HG03039 (cell line): ENCODE measurements at regions not wholly inside any gene's neighbourhood (a gene's known extent, or its start where the extent isn't known, plus 50 kb on each side); places are given as distances from the start of the nearest gene placed in this dataset.
"Not testable (repeated sequence)": the region's sequence is repeated elsewhere in the genome, so short reads cannot be mapped to it uniquely, and the experiment has no call there.

Experiments
- ATAC-seq: cut with Tn5 transposase; IDR thresholded peaks from one replicate; pipeline ENCODE4 v1.9.1; 2021; ENCODE audit warnings: mild to moderate bottlenecking, moderate library complexity; ENCODE audit not compliant: unreplicated experiment

DNA sequence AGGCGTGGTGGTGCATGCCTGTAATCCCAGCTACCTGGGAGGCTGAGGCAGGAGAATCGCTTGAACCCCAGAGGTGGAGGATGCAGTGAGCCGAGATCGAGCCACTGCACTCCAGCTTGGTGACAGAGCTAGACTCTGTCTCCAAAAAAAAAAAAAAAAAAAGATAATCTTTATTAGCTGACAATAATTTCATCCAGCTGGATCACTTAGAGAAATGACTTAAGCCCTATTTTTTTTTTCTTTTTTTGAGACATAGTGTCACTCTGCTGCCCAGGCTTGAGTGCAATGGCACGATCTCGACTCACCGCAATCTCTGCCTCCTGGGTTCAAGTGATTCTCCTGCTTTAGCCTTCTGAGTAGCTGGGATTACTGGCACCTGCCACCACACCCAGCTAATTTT lies 51.6 kb upstream of the MAP4K4 start:
- ATAC-seq: not testable (repeated sequence)

DNA sequence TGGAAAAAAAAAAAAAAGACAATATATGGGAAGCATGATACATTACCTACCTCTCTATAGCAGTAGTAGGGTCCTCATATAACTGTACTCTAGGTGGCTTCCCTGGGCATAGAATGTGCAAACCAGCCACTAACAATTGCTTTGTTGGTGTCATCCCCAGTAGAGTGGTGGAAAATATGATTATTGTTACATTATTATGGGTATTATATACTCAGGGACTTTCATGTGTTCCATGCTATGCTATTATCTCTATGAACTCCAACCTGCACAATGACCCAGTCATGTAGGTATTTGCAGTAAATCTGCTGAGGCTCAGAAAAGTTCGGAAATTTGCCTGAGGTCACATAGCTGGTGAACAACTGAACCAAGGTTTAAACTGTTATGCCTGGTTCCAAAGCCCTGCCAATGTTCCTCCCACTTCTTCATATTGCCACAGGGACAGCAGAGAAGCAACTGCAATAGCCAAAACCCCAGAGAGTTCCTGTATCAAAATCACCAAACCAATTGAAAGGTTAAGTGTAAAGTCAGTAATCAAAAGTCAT lies 52.6 kb upstream of the MAP4K4 start:
- no peak for ATAC-seq

DNA sequence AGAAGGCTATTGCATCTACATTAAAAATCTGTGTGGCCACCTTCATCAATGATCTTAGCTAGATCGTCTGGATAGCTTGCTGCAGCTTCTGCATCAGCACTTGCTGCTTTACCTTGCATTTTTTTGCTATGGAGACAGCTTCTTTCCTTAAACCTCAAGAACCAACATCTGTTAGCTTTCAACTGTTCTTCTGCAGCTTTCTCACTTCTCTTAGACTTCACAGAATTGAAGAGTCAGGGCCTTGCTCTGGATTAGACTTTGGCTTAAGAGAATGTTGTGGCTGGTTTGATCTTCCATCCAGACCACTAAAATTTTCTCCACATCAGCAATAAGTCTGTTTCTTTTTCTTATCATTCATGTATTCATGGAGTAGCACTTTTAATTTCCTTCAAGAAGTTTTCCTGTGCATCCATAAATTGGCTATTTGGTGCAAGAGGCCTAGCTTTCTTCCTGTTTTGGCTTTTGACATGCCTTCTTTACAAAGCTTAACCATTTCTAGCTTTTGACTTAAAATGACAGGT lies 54.4 kb upstream of the MAP4K4 start:
- ATAC-seq: no peak

DNA sequence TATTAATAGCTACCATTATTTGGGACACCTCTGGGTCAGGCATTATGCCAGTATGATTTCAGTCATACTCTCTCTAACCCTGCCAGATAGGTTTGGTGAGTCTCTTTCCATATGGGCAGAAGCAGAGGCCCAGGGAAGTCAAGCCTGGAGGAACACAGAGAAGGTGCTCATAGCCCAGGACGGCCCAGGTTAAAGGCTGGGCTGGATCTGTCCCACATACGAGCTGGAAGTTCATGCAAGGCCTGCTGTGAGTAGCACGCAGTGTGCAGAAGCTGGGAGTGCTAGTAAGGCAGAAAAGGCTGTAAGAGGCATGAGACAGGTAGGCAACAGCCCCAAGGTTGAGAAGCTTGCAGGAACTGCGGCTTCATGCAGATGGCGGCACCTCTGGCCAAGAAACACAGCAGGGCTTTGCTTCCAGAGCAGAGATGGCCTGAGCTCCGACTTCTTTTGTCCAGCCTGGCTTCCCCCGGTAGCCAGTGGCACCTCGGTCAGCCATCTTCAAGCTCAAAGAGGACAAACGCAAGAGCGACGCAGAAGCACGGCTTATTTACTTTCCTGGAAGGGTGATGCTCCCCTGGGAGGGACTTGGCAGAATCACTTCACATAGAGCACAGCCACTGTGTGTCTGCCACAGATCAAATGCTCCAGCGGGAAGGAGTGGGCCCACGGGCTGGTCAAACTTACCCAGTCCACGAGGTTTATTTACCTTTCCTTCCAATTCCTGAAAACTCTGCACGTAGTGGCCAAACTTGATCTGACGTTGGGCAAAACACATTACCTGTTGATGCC lies 58.5 kb upstream of the MAP4K4 start:
- ATAC-seq: no peak

DNA sequence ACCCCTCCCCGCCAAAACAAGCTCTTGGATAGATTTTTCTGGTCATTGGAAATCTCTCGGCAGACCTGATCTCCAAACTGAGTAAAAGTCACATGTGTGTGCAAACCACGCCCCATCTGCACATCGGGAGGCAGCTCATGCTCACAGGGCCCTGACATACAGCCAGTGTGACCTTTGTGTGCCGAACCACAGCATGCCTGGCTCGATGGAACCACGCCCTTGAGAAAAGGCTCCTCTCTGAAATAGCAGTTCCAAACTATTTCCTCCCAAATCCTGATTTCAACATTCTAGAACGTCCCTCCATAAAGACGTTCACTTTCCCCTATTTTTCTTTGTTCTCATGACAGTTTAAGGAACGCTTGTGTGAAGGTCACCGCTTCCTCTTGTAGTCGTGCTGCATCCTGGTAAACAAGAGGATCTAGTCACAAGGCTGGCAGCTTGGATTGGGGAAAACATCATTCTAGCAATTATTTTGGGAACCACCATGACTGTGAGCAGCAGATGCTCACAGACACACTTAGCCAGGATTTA lies 59.3 kb upstream of the MAP4K4 start:
- no peak for ATAC-seq

DNA sequence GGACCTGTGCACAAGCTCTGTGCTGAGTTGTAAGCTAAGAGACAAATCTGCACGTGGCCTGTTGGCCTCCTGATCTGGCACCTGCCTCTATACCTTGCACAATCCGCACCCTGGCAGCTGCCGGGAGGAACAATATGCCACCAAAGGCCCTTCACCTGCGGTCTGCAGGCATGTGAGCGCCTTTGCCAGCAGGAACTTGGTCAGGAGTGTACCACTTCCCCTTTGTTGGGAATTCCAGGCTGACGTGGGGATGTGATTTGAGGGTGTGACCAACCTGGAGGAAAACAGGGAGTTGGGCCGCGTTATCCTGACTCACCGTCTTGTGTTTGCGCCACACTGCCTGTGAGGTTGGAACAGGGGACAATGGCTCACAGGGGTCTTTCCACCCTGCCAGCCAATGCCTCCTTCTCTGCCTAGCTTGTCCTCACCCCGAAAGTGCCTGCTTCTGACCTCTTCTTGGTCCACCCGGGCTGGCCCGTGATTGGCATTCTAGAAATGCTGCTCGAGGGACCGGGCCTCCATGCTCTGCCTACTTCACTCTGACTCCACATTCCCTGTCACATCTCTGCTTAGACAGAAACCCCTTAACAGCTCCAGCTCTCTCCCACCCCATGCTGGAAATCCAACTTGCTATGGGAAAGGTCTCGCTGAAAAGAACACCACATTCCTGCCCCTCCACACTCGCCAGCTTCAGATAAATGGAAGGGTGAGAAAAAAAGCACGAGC lies 67.1 kb upstream of the MAP4K4 start:
- ATAC-seq: no peak

DNA sequence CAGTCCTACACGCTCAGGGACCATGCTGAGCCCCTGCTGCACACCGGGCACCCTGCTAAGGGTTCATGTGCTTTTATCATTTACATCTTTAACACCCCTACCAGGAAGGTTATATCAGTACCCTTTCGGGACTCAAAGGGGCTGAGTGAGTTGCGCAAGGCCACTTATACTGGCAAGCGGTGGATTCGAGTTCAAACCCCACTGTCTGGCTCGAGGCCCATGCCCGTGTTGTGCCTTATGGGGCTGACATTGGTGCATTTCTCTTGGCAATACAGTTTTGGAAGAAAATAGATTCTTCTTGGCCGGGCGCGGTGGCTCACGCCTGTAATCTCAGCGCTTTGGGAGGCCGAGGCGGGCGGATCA lies 69.5 kb upstream of the MAP4K4 start:
- ATAC-seq: no peak

DNA sequence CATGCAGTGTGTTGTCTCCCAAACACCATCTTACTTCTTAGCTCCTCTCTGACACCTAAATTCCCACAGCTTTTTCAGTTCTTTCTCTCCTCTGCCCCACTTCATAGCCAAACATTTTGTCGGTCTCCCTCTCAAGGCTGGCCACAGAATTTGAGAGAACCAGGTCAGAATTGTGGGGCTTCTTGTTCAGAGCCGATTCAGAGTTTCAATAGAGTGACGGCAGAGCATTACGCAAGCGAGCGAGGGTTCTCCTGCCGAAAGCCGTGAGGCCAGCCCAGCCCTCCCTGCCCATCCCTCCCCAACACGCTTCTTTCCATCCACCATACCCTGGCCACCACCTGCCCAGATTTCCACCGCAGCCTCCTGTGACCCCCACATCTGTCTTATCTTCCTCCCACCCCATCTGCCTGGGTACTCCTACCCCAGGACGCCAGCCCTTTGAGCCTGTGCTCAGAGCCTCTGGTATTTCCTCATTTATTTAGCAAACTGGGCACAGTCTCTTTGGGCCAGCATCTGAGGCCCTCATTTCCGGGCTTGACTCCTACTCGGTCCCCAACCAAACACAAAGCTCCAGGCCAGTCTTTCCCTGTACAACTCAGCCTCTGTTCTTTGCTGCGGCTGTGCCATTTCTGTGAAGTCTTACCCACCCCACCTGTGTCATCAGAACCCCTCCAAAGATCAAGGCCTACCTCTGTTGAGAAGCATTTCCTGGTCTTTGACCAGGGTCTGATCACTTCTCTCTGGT lies 70.0 kb upstream of the MAP4K4 start:
- no peak for ATAC-seq

DNA sequence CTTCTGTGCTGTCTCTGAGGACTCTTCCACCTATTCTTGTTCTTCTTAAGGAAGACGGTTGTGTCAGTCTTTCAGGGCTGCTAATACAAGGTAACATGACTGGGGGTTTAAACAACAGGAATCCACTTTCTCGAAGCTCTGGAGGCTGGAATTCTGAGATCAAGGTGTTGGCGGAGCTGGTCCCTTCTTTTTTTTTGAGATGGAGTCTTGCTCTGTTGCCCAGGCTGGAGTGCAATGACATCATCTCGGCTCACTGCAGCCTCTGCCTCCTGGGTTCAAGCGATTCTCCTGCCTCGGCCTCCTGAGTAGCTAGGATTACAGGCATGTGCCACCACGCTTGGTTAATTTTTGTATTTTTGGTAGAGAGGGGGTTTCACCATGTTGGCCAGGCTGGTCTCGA lies 71.7 kb upstream of the MAP4K4 start:
- ATAC-seq: not testable (repeated sequence)

DNA sequence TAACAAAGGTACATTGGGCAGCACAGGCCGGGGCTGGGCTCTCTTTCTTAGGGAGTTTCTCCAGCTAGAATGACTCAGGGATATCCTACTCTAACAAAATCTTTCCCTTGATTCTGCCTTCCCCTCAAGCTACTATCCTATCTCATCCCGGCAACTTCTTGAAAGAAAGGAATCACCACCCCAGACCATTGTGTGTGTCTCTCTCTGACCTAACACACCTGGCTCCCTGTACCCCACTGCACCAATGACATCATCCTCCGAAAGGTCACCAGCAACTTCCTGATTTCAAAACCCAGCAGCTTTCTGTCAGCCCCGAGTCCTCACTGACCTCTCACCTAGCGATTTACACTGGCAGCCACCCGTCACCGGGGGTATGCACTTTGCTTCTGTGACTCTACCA lies 72.1 kb upstream of the MAP4K4 start:
- no peak for ATAC-seq

DNA sequence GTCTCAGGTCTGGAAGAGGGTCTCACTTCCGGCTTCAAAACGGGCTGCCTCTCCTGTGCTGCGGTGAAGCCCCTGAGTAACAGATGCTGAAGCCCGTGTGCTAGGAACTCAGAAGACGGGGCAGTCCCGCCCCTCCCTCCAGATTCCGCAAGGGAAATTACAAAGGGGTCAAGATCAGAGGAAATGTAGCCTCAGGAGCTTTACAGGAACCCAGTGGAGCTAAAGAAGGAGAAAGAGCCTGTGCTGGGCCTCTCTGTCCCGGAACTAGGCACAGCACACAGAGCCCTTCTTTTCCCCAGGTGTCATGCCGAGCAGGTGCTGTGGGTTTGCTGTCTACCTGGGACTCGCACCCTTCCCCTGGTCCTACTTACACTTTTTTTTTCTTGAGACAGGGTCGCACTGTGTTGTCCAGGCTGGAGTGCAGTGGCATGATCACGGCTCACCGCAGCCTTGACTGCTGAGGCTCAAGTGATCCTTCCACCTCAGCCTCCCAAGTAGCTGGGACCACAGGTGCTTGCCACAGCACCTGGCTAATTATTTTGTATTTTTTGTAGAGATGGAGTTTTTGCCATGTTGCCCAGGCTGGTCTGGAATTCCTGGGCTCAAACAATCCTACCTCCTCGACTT lies 72.7 kb upstream of the MAP4K4 start:
- no peak for ATAC-seq

DNA sequence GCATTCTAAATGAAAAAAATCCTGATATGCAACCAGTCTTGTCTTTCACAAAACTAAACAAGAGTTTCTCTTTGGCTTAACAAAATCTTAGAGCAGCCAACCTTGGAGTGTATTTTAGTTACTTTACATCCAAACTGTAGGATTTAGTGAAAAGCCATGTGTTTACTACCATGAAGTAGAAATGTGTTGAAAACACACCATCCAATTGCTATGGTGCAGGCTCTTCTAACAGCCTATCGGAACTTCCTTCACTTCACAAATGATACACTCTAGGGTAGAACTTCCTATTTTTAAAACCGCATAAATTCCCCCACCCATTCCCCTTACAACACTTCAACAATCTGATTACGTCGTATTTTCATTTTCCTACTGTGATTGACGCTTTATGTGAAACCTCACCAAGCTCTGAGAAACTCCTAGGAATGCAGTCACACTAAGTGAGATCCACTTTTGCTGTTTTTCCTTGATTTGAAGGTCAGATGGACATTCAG lies 74.4 kb upstream of the MAP4K4 start:
- peak; percentile 74 for ATAC-seq

DNA sequence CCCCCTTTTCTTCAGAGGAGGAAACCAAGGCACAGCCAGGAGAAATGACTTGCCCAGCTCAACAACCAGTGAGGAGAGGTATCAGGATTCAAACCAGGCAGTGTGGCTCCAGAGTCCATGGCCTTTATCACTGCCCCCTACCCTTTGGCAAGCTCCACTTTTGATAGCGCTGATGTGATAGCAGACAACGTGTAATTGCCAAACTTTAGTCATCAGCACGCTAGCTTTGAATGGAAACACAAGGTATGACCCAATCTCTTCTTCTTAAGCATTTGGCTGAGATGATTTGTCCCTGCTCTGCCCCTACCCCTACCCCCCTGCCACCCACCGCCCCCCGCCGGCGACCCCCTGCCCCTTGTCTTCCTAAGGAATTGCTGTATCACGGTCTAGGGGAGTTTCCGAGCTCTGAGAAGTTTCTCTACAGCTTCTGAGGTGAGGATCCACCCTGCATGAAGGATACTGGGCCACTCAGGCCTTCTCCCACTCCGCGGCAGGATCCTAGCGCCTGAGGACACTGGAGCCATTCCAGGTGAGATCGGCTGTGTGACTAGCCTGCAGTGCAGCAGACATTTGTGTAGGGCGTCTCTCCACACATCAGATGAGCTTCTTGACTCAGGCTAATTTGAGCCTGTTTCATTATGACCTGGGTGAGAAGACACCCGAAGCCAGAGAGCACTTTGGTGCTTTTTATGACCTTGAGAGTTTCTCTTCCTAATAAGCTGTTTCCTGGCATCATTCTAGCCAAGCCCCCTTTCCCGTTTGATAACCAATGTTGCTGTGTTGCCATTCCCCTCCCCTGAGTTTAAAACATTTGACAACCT lies 75.1 kb upstream of the MAP4K4 start:
- peak; percentile 85 for ATAC-seq

DNA sequence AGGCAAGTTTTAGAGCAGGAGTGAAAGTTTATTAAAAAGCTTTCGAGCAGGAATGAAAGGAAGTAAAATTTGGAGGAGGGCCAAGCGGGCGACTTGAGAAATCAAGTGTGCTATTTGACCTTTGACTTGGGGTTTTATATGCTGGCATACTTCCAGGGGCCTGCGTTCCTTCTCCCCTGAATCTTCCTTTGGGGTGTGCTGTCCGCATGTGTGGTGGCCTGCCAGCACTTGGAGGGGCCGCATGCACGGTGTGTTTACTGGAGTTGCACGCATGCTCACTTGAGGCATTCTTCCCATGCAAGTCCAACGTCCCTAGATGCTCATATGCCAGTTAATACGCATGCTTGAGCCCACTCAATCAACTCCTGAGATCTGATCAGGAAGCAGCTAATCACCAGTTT lies 78.3 kb upstream of the MAP4K4 start:
- ATAC-seq: no peak

DNA sequence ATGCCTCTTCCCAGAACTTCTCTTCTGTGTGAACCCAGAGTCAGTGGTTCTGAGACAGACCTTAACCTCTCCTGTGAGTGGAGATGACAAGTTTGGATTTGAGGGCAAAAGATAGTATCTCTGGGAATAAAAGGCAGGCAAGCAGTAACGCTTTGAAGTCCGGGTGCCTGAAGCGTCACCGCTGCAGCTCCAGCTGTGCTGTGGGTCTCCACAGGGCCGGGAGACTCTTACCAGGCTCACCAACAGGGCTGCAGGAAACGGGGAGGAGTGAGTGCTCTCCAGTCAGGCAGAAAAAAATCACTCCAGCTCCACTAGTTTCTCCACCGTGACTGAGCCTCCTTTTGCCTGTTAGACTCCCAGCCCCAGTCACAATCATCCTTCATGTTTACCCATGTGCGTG lies 79.7 kb upstream of the MAP4K4 start:
- no peak for ATAC-seq

DNA sequence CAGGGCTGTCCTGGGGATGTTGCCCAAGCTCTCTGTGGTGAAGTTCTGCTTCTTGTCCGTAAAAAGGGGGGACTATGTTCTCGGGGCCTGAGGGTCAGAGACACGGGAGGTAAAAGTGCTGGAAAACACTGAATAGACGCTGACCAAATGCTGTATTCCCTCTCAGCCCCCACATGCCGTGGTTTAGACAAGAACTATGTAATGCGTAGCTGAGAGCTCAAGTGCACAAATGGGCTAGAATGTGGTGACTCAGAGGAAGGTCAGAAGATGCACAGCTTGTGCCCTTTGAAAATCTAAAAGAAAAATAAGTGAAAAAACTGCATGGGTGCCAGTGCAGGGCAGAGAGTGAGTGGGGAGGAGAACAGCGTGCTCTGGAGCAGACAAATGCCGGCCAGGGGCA lies 80.3 kb upstream of the MAP4K4 start:
- no peak for ATAC-seq

DNA sequence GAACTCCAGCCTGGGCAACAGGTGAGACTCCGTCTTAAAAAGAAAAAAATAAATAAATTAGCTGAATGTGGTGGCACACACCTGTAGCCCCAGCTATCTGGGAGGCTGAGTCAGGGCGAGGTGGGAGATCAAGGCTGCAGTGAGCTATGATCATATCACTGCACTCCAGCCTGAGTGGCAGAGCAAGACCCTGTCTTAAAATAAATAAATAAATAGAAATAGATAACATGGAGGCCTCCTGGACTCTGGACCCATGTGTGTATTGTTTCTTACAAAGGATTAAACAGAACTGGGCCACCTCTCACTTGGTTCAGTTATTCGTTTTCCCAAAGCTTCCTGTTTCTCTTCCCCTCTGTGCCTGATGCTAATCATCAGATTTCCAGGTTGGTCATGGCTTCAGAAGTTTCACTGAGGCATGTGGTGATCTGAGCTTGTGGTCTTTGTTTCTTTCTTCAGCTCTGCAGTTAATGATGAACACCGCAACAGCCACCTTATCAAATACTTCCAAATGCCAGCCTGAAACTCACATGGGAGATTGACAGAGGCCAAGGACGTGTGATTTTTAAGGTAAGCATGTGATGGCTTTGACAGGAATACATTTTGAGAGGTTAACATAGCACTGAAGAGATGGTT lies 83.3 kb upstream of the MAP4K4 start:
- ATAC-seq: no peak

DNA sequence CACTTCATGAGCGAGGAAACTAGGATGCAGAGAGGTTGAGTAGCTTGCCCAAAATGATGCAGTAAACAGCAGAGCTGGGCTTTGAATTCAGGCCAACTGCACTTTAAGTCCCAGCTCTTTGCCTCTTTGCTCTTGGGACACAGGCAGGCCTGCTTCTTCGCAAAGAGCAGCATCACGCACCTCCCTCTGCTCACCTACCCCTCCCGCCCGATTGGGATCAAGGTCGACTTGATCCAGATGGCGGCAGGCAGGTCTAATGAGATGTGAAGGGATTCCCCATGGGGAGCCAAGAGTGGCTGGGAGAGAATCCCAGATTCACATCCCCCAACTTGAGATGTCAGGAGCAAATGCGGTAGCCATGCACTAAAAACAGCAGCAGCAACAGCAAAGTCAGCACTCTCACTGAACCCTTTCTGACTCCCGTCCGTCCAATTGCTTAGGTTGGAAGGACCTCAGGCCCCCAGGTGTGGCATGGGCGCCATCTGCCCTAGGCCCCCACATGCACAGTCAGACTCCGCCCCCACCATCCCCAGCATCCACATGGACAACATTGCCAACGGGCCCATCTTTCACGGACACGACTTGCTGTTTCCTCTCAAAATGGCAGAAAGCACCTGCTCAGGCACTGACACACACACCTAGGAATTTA lies 84.3 kb upstream of the MAP4K4 start:
- no peak for ATAC-seq

DNA sequence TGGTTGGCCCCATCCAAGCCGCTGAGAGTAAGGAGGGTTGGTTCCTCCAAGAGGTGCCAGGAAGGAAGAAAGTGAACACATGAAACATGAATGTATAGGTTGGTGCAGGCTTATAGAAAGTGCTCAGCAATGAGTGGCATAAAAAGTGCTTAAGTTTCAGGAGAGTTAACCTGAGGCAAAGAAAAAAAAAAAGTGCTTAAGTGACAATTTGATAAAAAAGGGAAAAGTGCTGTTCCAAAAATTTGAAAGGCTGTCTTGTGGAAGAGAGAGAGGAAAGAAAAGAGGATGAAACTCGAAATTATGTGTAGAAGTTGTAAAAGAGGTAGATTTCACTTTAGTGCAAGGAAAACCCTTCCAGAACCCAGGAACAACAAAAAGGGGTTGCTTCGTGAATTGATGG lies 85.5 kb upstream of the MAP4K4 start:
- no peak for ATAC-seq
